Esophagus muscularis mucosa (tissue), 4 donors: ENCODE measurements at regions not wholly inside any gene's neighbourhood (a gene's known extent, or its start where the extent isn't known, plus 50 kb on each side); places are given as distances from the start of the nearest gene placed in this dataset.
A peak's percentile ranks its signal among the peaks of the same experiment; 100 is the strongest.

ENCODE experiments used
- DNase-seq: peaks from one replicate; pipeline ENCODE4 v3.0.0-alpha.2; 2017; ENCODE audit errors: extremely low spot score
- H3K27ac ChIP-seq, 4 donors: fragments of 200-600 bp; sonication (generic); replicated peaks in 1 of 4; 1 replicate in 3 of 4; 2 replicates in 1 of 4; pipeline ENCODE4 v1.5.1; 2016 to 2019; ENCODE audit warnings: mild to moderate bottlenecking in 1 of 4
- H3K27me3 ChIP-seq, 4 donors: fragments of 200-600 bp; sonication (generic); one replicate each; pipeline versions ENCODE4 v1.5.1 to v1.6.0; 2016 to 2019
- H3K36me3 ChIP-seq, 4 donors: fragments of 200-600 bp; sonication (generic); one replicate each; pipeline ENCODE4 v1.5.1; 2016 to 2019
- H3K4me1 ChIP-seq, 4 donors: fragments of 200-600 bp; sonication (generic); one replicate each; pipeline ENCODE4 v1.5.1; 2016 to 2019
- H3K4me3 ChIP-seq, 4 donors: fragments of 200-600 bp; sonication (generic); 1 replicate in 2 of 4; 2 replicates in 2 of 4; pipeline ENCODE4 v1.5.1; 2016 to 2019; ENCODE audit warnings: mild to moderate bottlenecking in 4 of 4, moderate library complexity in 1 of 4
- H3K9me3 ChIP-seq, 4 donors: fragments of 200-600 bp; sonication (generic); 1 replicate in 3 of 4; 2 replicates in 1 of 4; pipeline ENCODE4 v1.5.1; 2016 to 2019
- CTCF ChIP-seq, 3 experiments: fragments of 200-600 bp in 2 of 3; fragments of 450-650 bp in 1 of 3; sonication (generic) in 2 of 3; IDR thresholded peaks; one replicate each; pipeline ENCODE4 v1.5.1; 2017 to 2019; ENCODE audit warnings: antibody characterized with exemption in 3 of 3, mild to moderate bottlenecking in 2 of 3, moderate library complexity in 1 of 3
- EP300 ChIP-seq: sonication (generic); formaldehyde crosslinking; IDR thresholded peaks from one replicate; pipeline ENCODE4 v1.6.1; 2017; ENCODE audit warnings: antibody characterized with exemption
- POLR2A ChIP-seq: fragments of 450-650 bp; IDR thresholded peaks from one replicate; pipeline ENCODE4 v1.6.1; 2017; ENCODE audit warnings: antibody characterized with exemption, moderate library complexity, mild to moderate bottlenecking, low read depth
- POLR2AphosphoS5 ChIP-seq, 2 donors: sonication (generic); formaldehyde crosslinking; IDR thresholded peaks; one replicate each; pipeline ENCODE4 v1.6.1; 2017; ENCODE audit warnings: antibody characterized with exemption in 2 of 2
- WGBS: methylation state at CpG from one replicate; pipeline ENCODE4 v1.1.5; 2018; 5-methylcytosine and 5-hydroxymethylcytosine counted together
- intact Hi-C: fragments of 100-400 bp; cut with DNase I; formaldehyde crosslinking; loops from one replicate; pipeline ENCODE4 v1.15.1; 2023

GRCh38 chr15:66883284-66883911 is 181.4 kb downstream of the SMAD6 start:
- Histone ChIP-seq H3K4me3 (no peak overlapping the region), H3K27me3 (no peaks in the 10 kb centered on the region), H3K9me3 (no peaks in the 10 kb centered on the region), H3K36me3 (no peaks in the 10 kb centered on the region), H3K4me1 (peaks cover 51 to 64% (median 54%) of the 10 kb centered on the region in 4 donors), H3K27ac (peak overlapping the region; percentile 75 to 83 (median 80))
- peak; percentile 98 for DNase-seq
- 9% methylated on average over 10 of the region's 10 CpGs for WGBS
- TF ChIP-seq EP300 (peak; percentile 31), POLR2AphosphoS5 (IDR thresholded peaks at IDR 0.05) (peak; percentile 90 to 96), POLR2A (no peak), CTCF (IDR thresholded peaks at IDR 0.05) (no peak)
- intact Hi-C loops, result no loop called here

DNA sequence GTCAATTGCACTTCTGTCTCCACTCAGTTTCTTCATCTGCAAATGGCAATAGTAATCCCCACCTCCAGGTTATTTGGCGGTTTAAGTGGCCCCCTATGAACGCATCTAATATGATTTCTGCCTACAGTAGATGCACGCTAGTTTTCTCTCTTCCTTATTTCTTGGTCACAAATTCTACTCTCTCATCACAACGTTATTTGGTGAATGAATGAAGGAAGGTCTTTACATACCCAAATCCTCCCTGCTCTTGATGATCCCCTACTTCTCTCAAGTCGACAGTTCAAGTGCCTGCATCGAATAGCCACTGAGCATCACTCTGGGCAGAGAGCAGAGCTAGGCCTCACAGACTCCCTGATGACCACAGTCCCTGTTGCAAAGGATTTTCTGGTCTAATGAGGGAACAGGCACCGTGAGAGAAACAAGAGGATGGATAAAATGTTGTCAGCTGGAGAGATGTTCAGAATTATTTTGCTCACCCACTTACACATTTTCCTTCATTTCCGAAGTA is 181.2 kb upstream of the SMAD3 start:
- peak overlapping the region; percentile 75 to 83 (median 80) for H3K27ac ChIP-seq
- H3K4me1 ChIP-seq, result peaks cover 47 to 58% (median 48%) of the 10 kb centered on the region in 4 donors
- TF ChIP-seq POLR2AphosphoS5 (IDR thresholded peaks at IDR 0.05) (no peak), CTCF (IDR thresholded peaks at IDR 0.05) (no peak), EP300 (no peak), POLR2A (no peak)
- no peak overlapping the region for H3K4me3 ChIP-seq
- peak; percentile 88 for DNase-seq
- no peaks in the 10 kb centered on the region for H3K27me3 ChIP-seq
- no peaks in the 10 kb centered on the region for H3K36me3 ChIP-seq
- 68% methylated on average over 8 of the region's 8 CpGs for WGBS
- no peaks in the 10 kb centered on the region for H3K9me3 ChIP-seq
- intact Hi-C loops, result no loop called here

DNA sequence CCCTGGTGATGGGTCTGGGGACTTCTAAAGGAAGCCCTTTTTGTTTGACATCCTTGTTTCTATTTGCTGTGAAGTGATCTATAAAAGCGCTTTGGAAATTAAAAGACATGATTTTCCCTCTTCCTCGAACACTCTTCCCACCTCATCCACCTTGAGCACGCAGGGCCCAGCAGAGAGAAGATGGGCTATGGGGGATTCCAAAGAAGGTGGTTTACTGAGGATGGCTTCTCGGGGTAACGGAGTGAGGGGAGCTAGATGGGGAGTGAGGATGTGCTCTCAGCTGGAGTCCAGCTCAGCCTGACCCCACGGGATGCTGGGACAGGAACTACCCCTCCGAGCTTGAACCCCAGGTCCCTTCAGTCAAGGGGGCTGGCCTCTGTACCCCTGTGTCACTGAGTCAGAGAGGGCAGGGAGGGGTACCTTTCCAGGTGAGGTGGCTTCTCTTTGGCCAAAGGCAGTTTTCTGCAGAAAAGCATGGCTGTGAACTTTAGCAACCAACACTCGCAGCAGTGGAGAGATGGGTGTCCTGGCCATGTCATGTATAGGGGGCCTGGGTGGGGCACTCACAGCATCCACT is 180.7 kb upstream of the SMAD3 start:
- WGBS, result 99% methylated on average over 7 of the region's 8 CpGs
- Histone ChIP-seq H3K9me3 (no peaks in the 10 kb centered on the region), H3K27ac (peak overlapping the region; percentile 0 to 83 (median 78)), H3K27me3 (no peaks in the 10 kb centered on the region), H3K36me3 (no peaks in the 10 kb centered on the region), H3K4me3 (no peak overlapping the region), H3K4me1 (peaks cover 44 to 55% (median 47%) of the 10 kb centered on the region in 4 donors)
- TF ChIP-seq POLR2AphosphoS5 (IDR thresholded peaks at IDR 0.05), result no peak
- no peak for TF ChIP-seq EP300
- TF ChIP-seq POLR2A, result no peak
- TF ChIP-seq CTCF (IDR thresholded peaks at IDR 0.05), result no peak
- intact Hi-C loops, result no loop called here
- peak; percentile 34 for DNase-seq

GRCh38 chr15:66885281-66885915 is 180.0 kb upstream of the SMAD3 start:
- Histone ChIP-seq H3K27ac (no peak overlapping the region), H3K36me3 (no peaks in the 10 kb centered on the region), H3K4me3 (no peak overlapping the region), H3K4me1 (peaks cover 39 to 48% (median 45%) of the 10 kb centered on the region in 4 donors), H3K27me3 (no peaks in the 10 kb centered on the region), H3K9me3 (no peaks in the 10 kb centered on the region)
- peak; percentile 75 for DNase-seq
- TF ChIP-seq CTCF (IDR thresholded peaks at IDR 0.05) (no peak), POLR2AphosphoS5 (IDR thresholded peaks at IDR 0.05) (no peak), POLR2A (no peak), EP300 (no peak)
- intact Hi-C loops, result no loop called here
- WGBS, result 96% methylated on average over 5 of the region's 5 CpGs
